HG03159 (cell line): ENCODE measurements at regions not wholly inside any gene's neighbourhood (a gene's known extent, or its start where the extent isn't known, plus 50 kb on each side); places are given as distances from the start of the nearest gene placed in this dataset.

Experiments used
- ATAC-seq: cut with Tn5 transposase; IDR thresholded peaks from one replicate; pipeline ENCODE4 v1.9.1; 2021; ENCODE audit warnings: mild to moderate bottlenecking, moderate library complexity; ENCODE audit not compliant: unreplicated experiment

DNA sequence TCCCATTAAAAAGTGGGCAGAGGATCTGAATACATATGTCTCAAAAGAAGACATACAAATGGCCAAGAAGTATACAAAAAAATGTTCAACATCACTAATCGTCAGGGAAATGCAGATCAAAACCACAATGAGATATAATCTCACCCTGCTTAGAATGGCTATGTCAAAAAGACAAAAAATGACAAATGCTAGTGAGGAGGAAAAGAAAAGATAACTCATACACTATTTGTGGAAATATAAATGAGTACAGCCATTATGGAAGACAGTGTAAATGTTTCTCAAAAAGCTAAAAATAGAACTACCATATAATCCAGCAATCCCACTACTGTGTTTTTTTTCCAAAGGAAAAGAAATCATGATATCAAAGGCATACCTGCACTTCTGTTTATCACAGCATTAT lies 450.7 kb downstream of the EFNA5 start:
- no peak for ATAC-seq

DNA sequence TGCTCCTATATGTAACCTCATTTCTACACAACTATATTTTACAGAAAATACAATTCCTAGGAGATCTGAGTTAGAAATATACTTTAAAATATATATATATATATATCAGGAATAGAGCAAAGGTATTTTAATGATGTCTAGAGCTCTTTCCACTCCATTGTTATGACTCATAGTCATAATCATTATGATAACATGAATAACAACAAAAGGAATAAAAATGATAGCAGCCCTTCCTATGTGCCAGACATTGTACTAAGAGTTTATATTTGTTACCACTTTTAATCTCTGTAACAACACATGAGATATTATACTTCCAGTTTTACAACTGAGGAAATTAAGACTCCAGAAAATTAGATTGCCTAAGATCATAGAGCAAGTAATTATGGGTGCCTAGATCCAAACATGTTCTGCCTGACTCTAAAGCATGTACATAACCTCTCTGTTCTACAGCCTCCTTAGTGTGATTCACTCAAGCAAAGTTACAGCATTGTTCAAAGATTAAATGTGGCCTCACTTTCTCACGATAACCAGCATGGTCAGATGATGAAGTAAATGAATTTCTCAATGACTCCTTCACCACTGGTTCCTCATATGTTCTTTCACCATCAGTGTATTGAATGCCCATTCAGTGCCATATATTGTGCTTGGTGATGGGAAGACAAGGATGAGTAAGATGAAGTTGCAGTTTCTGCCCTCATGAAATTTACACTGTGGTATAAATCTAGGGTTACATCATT lies 452.1 kb downstream of the EFNA5 start:
- no peak for ATAC-seq

DNA sequence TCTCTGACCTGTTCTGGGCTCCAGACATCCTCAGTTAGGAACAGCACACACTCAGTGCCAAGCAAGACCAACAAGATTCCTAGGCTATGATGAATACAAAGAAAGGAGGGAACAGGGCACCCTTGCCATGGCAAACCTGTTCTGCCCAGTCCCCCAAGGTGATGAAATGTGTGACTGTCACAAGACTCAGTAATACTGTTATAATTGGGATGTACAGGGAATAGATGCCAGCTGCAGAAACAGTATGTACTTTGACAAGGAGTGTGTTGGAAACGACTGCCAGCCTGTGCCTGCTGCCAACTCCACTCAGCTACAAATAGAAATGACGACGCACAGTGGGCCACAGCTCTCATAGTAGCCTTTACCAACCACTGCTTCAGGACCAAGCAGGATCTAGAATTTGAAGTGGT lies 453.0 kb downstream of the EFNA5 start:
- no peak for ATAC-seq

DNA sequence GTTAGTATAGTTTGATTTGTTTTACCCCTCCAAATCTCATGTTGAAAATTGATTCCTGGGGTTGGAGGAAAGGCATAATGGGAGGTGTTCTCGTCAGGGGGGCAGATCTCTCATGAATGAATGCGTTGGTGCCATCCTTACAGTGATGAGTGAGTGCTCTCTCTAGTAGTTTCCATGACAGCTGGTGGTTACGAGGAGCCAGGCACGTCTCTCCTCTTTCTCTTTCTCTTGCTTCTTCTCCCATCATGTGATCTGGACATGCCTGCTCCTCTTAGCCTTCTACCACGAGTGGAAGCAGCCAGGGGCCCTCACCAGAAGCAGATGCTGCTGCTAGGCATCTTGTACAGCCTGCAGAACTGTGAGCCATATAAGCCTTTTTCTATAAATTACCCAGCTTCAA lies 454.1 kb downstream of the EFNA5 start:
- ATAC-seq: no peak

DNA sequence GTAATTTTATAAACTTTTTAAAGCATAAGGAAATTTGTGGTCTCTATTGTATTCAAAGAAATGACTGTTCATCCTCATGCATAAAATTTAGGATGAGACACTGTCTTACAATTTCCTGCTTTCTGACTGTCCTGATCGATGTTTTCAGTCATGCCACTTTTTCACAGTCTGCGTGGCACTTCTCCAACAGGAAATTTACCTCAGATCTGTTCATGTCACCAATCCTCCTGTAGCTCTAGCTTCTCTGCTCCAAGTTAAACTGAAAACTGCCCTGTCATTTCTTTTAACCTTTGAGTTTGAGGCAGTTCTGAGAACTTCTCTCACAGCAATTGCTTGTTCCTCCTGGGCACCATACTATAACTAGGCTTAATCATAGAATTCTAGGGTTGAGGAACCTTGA lies 455.1 kb downstream of the EFNA5 start:
- ATAC-seq: no peak

DNA sequence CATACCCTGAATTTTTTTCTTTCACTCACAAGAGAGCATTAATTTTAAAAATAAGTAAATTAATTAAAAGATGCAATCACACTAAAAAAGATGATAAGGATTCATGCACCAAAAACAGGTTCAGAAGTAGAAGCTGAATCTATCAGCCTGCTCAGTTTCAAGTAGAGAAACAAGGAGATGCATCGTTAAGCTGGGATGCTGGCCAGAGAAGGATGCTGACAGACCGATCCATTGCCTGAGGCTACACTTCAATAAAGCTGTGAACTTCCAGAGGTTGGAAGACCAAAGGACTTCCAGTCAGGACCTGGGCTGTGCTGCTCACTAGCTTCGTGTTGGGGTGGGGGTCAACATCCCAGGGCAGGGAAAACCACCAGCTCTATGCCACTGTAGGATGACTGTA lies 457.7 kb downstream of the EFNA5 start:
- ATAC-seq: no peak

DNA sequence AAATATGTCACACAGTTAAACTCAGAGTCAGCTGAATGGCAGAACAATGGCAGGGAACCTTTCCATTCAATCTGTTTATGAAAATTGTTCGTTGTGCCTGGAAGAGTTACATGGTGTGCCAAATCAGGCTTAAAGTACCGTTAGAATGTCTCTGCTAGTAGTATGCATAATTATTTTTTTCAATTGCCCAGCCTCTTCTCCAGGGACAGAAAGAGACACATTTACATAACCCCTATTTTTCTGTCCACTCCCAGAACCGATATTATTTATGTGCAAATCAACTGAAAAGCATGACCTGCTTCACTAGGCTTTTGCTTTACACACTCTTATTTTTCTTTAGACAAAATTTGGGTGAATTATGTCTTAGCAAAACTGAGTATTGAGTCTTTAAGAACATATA lies 459.1 kb downstream of the EFNA5 start:
- no peak for ATAC-seq

DNA sequence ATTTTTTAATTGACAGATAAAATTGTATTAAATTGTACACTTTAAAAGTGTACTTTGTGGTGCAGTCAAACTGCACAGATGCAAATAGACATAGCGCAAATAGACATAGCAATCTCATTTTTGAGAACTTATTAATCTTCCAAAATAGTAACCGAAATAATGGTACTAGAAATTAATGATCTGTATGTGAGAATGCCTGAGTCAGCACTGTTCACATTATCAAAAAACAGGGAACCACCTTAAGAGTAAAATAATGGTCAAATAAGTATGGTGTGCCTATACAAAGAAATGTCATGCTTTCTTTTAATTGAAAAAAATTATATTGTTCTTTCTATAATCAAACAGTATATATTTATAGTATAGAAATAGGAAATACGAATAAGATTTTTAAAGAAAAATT lies 461.9 kb downstream of the EFNA5 start:
- ATAC-seq: no peak

DNA sequence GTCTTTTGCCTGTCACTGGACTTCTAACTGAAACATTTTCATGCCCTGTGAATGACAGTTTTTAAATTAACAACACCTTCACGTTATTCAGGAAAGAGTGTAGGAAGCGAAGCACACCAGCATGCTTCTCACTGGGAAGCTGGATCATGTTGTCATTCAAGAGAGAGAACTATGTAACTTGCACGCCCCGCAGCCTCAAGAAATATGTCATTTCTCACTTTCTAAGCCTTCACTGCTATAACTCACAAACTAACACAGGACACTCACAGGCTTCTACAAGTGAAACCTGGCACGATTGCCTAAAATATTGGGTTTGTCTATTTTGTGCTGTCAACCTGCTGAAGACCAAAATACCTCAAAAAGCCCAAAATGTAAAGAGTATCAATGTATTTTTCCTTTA lies 466.3 kb downstream of the EFNA5 start:
- no peak for ATAC-seq

DNA sequence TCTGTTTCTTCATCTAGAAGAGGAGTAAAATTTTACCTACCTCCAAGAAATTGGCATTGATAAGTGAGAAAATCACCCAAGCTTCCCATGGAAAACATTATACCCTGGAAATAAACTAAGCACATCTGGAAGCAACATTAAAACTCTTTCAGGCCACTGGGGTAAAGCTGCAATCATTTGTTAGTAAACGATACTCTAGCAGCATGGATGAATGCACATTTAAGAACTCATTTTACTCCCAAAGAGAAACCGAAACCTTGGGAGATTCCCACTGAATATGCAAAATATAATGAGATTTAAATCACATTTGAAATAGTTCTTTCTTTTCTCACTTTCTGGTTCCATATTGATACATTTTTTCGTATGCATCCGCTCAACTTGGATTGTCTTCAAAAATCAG lies 467.5 kb downstream of the EFNA5 start:
- ATAC-seq: no peak

DNA sequence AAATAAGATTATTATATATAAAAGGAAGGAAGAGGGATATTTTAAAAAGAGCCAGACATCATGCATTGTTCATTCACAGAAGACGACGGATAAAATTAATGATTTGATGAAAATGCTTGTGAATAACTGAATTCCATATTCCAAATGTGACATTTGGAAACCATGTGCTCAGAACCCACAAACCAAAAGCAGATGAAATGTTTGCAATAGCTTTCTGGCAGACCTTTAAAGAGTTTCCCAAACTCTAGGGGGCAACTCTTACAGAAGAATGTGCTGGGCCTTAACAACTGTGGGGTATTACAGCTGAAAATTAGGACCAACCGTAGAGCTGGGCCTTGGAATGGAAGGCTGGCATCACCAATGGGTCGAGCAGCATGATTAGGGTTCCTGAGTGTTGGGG lies 471.0 kb downstream of the EFNA5 start:
- ATAC-seq: no peak

DNA sequence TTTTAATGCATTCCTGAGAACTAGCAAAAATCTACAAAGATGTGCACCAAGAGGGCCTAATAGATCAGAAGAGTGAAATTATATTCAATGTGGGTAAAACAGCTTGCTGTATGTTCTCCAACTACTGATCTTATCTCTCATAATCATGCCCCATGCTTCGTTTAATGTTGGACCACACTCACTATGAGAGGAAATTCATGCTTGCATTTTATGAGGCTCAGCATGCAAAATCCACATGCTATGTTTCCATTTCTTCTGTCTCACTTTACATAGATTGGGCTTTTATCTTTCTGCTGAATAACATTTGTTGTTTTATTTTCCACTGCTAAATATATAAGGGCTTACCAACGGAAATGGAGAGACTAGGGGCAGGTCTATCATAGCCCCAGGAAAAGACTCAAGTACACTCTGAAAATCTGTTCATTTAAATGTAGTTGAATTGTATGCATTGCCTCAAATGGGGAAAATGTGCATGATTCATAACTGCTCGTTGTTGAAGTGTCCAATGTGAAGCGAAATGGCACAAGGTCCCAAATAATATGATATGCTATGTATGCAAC lies 474.2 kb downstream of the EFNA5 start:
- no peak for ATAC-seq

DNA sequence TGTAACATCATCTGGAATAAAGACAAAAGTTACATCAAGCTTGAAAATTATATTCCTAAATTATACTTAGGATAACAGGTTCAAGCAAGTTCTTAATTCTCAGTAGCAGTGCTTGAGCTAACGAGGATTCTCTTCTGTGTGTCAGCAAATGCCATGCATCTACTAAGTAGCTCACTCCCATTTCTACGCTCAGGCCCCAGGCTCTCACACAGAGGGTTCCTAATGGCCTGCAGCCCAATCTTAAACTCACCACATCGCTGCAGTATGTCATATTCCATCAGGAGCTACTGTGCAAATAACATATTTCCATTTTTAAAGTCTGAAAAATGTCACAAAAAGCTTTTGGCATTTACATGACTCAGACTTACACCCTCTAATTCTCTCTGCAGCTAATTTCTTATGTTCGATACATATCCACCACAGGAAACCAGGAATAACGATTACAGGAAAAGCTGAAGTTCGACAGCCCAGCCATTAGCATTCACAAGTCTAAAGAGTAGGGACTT lies 474.8 kb downstream of the EFNA5 start:
- ATAC-seq: no peak

DNA sequence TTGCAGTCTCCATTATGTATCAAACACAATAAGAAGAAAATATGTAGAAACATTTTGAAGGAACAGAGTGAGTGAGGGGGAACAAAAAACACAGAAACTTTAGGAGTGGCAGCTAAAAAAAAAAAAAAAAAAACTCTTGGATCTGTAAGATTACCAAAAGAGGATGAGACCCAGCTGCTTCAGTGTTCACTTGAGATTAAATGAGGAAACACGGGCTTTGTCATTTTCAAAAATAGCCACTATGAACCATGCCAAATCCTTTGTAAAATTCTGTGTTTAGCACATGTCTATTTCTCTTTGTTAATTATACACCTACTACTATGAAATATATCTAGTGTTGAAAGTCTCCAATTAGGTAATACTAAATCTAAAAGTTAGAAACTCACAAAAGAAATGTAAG lies 485.9 kb downstream of the EFNA5 start:
- no peak for ATAC-seq

DNA sequence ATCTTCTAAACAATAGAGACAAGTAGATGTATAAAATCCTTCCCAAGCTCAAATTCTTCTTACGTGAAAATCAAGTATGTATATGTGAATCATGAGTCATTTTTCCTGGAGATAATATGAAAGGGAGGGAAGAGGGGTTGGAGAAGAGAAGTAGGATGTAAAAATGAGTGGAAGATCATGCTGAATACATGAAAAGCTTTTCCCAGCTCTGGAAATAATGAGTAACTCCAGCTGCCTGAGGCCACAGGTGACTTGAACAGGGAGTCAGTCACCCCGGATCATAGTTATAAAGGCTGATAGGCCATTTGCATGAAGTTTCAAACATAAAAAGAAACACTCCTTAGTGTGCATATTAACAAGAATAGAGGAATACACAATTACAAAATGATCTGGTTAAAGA lies 486.7 kb downstream of the EFNA5 start:
- ATAC-seq: no peak

DNA sequence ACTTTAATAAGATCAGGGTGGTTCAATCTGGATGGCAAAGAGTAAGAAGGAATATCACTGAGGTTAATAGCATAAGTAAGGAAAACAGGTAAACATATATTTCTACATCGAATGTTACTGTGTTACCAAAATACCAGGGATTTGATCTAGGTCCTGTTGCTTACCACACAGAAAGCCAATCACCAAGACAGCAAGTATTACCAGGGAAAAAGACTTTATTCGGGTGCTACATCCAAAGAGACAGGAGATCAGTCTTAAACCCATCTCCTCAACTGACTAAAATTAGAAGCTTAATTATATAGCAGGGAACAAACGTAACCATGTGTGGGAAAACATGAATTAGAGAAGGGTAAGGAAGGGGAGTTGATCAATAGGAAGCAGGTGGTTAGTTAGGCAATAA lies 500.1 kb downstream of the EFNA5 start:
- no peak for ATAC-seq

DNA sequence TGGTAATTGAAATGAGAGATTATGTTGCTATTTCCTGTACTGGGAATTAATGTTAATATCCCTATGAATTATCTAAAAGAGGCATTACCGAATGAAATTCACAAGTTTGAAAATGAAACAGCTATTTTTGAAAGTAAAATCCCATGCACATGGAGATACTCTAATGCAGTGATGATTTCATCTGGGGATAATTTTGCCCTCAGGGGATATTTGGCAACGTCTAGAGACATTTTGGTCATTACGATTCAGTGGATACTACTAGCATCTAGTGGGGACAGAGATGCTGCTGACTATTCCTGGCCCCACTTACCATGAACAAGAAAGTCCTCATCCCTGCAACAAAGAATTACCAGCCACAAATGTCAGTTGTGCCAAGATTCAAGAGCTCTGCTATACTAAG lies 500.9 kb downstream of the EFNA5 start:
- no peak for ATAC-seq

DNA sequence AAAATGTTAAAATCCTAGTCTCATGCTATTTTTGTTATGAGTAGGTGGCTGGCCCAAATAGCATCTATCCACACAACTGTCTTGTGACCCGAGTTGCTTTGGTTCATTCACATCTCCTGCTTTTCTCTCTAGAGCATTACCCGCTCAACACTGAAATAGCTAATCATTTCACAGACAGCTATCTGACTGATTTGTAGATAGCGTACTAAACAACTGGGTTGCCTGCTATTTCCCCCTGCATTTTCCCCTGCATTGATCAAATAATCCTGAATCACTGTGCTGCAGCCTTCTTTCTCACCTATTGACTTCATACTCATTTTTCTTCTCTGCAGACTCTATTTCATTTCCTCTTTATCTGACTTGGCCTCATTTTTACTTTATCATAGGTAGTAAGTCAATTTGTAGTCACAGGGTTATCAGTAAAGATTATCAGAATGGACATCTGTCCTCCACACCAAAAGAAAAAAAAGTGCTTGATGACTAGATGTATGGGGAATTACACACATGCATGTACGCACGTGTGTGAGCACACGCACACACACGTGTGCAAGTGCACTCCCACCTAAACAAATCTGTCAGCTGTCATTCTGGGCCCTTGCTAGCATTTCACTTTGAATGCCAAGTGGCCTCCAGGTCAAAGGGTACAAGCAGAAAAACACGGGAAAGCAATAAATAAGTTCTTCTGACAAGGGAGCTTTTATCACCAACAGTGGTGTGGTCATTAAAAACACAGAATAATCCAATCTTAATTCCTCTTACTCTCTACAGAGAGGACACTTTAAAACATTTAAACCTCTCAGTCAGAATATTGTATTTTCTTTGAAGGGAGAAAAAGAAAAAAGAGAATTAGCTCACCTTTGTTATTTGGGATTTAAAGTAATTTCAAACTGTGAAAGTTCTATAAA lies 501.6 kb downstream of the EFNA5 start:
- ATAC-seq: no peak

DNA sequence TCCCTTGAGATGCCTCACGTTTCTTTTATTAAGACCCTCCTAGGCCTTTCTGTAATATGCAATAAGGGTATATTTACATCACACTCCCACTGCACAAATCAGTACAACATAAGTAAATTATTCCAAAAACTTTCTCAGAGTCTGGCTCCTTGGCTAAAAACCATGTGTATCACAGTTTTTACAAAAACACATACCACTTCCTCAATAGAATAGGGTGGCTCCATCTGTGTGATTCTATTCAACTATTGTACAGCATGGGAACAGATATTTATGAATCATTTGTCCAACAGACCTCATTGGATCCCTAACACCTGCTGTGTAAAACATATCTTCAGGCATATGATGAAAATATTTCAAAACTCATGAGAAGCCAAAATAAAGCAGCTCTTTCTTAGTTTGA lies 502.7 kb downstream of the EFNA5 start:
- no peak for ATAC-seq

DNA sequence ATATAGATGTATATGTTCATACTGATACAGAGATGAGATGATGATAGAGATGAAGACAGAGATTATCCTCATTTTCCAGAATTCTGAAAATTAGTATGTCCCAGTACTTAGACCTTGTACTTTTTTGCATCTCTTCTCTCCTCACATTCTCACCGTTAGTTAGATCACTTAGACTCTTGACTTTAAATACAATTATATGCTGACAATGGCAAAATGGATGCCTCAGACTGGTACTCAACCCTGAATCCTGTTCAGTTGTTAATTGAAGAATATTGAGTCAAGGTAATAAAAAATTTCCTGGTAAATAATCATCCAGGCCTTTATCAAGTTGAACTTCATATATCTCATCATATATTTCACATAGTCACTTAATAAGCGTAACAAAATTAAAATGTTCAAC lies 505.4 kb downstream of the EFNA5 start:
- no peak for ATAC-seq

DNA sequence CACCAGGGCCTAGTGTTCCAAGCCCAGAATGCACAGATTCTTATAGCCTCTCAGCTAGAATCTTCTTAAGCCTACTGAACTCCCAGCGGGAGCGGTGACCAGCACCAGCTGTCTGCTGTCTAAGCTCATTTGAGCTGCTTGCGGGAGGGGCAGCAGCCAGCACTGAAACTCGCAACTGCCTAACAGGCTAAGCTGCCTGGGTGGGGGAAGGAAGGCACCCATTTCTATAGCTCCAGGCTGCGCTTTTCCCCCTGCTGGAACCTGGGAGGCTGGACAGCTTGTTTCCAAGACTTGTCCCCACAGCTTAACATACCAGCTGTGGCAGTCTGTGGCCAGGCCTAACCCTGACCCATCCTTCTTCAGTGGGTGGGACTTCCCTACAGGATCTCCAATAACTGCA lies 512.9 kb downstream of the EFNA5 start:
- no peak for ATAC-seq

DNA sequence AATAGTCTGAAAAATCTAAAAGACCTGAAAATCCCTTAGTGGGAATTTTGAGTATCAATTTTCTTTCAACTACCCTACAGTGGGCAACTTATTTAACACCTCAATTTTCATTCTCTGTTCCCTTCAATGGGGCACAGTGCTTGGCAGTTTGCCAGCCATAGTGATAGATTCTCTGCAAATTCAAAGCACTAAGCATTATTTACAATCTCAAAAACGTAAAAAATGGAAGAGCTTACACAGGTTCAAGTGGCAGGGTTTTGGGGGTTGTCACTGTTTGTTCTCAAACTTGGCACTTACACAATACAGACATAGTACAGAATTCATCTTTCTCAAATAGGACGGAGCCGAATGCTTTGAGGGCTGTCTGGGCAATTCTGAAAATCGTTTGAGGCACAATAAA lies 515.0 kb downstream of the EFNA5 start:
- ATAC-seq: no peak
